HepG2 (cell line): ENCODE measurements at regions not wholly inside any gene's neighbourhood (a gene's known extent, or its start where the extent isn't known, plus 50 kb on each side); places are given as distances from the start of the nearest gene placed in this dataset.

Source experiments
- CTCF ChIP-seq: sonication (generic); formaldehyde crosslinking; IDR thresholded peaks from 2 replicates; pipeline ENCODE4 v1.5.0; 2020; ENCODE audit warnings: mild to moderate bottlenecking, missing genetic modification reagents, moderate library complexity
- PHF20 ChIP-seq: sonication (generic); formaldehyde crosslinking; IDR thresholded peaks from 2 replicates; pipeline ENCODE4 v1.5.0; 2020; ENCODE audit warnings: mild to moderate bottlenecking, missing genetic modification reagents
- POLR2A ChIP-seq, 2 experiments: IDR thresholded peaks; 2 replicates each; pipeline ENCODE4 v1.6.1; 2011; ENCODE audit warnings: low read depth in 2 of 2, low read length in 2 of 2, mild to moderate bottlenecking in 1 of 2, moderate library complexity in 1 of 2; ENCODE audit not compliant: insufficient read depth in 1 of 2
- POLR2AphosphoS5 ChIP-seq: IDR thresholded peaks from 2 replicates; pipeline ENCODE4 v1.6.1; 2012; ENCODE audit warnings: low read depth, low read length
- SIN3B ChIP-seq: fragments of 150-350 bp; IDR thresholded peaks from 2 replicates; pipeline ENCODE4 v1.6.1; 2014; ENCODE audit warnings: low read length
- ZNF260 ChIP-seq: sonication (generic); formaldehyde crosslinking; IDR thresholded peaks from 2 replicates; pipeline ENCODE4 v1.4.0; 2020; ENCODE audit warnings: missing genetic modification reagents, low read depth, mild to moderate bottlenecking, borderline replicate concordance
- ZNF83 ChIP-seq: sonication (generic); formaldehyde crosslinking; IDR thresholded peaks from 2 replicates; pipeline ENCODE4 v1.4.0; 2020; ENCODE audit warnings: missing genetic modification reagents, mild to moderate bottlenecking, borderline replicate concordance
- TF ChIP-seq, protein P1 (sequence below): IDR thresholded peaks from 2 replicates; pipeline ENCODE4 v1.6.1; 2016; ENCODE audit warnings: mild to moderate bottlenecking

DNA sequence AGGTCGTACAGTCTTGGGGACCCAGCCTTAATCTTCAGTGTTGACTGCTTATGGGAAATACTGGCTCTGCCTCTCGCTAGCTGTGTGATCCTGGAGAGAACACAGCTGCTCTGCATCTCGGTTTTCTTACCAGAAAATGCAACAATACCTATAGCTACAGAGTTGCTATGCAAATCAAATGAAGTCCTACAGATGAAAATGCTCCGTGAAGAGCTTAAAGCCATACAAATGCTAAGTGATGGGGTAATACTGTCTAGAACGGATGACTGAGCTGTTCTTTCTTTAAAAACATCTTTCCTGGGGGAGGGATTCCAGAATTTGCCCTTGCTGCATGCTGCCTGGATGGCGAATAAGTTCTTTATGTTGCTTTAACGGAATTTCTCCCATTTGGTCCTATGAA is 132.0 kb downstream of the ZBTB18 start:
- TF ChIP-seq PHF20 (CRISPR knock-in tag) (no peak), POLR2AphosphoS5 (no peak), POLR2A (IDR thresholded peaks at IDR 0.05; ENCODE audit: insufficient read depth in 1 of 2, low read depth in 2 of 2, low read length in 2 of 2) (no peak), ZNF83 (CRISPR knock-in tag) (no peak), SIN3B (no peak), CTCF (CRISPR knock-in tag) (no peak), ZNF260 (CRISPR knock-in tag) (no peak)
- TF ChIP-seq, protein P1, sequence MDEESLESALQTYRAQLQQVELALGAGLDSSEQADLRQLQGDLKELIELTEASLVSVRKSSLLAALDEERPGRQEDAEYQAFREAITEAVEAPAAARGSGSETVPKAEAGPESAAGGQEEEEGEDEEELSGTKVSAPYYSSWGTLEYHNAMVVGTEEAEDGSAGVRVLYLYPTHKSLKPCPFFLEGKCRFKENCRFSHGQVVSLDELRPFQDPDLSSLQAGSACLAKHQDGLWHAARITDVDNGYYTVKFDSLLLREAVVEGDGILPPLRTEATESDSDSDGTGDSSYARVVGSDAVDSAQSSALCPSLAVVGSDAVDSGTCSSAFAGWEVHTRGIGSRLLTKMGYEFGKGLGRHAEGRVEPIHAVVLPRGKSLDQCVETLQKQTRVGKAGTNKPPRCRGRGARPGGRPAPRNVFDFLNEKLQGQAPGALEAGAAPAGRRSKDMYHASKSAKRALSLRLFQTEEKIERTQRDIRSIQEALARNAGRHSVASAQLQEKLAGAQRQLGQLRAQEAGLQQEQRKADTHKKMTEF = no peak
